GM12874 (cell line): ENCODE measurements at regions not wholly inside any gene's neighbourhood (a gene's known extent, or its start where the extent isn't known, plus 50 kb on each side); places are given as distances from the start of the nearest gene placed in this dataset.

ENCODE experiments used
- CTCF ChIP-seq: IDR thresholded peaks from 2 replicates; pipeline ENCODE4 v1.5.1; 2011; ENCODE audit warnings: low read depth, mild to moderate bottlenecking, control low read depth, low read length, moderate library complexity; ENCODE audit not compliant: insufficient read depth

GRCh38 chr4:12393631-12394262, 965.1 kb upstream of the HS3ST1 start:
- no peak for TF ChIP-seq CTCF

GRCh38 chr4:12389604-12390003, 960.9 kb upstream of the HS3ST1 start:
- TF ChIP-seq CTCF, result no peak

GRCh38 chr4:12382567-12382966, 953.9 kb upstream of the HS3ST1 start:
- no peak for TF ChIP-seq CTCF

- TF ChIP-seq CTCF, result no peak
These were observed 950.5 kb upstream of the HS3ST1 start for GRCh38 chr4:12379191-12379590.

- no peak for TF ChIP-seq CTCF
These were observed 947.1 kb upstream of the HS3ST1 start for GRCh38 chr4:12375805-12376204.

- no peak for TF ChIP-seq CTCF
These were observed 931.7 kb upstream of the HS3ST1 start for GRCh38 chr4:12360391-12360790.

- TF ChIP-seq CTCF, result no peak
These were observed 930.7 kb upstream of the HS3ST1 start for GRCh38 chr4:12359420-12359819.
